Subcutaneous abdominal adipose tissue (tissue), 5 donors: ENCODE measurements at regions not wholly inside any gene's neighbourhood (a gene's known extent, or its start where the extent isn't known, plus 50 kb on each side); places are given as distances from the start of the nearest gene placed in this dataset.
"Not testable (repeated sequence)": the region's sequence is repeated elsewhere in the genome, so short reads cannot be mapped to it uniquely, and the experiment has no call there.

Experiments used
- H3K27ac ChIP-seq: one replicate; pipeline ENCODE4 v1.7.0; 2013; ENCODE audit warnings: low read depth, mild to moderate bottlenecking, inconsistent platforms, low read length, moderate library complexity
- H3K27me3 ChIP-seq, 5 donors: one replicate each; pipeline ENCODE4 v1.7.0; 2013; ENCODE audit warnings: low read length in 5 of 5, inconsistent platforms in 1 of 5; ENCODE audit not compliant: control insufficient read depth in 5 of 5, insufficient read depth in 4 of 5
- H3K36me3 ChIP-seq, 5 donors: one replicate each; pipeline ENCODE4 v1.7.0; 2013; ENCODE audit warnings: low read length in 5 of 5; ENCODE audit not compliant: control insufficient read depth in 5 of 5, insufficient read depth in 5 of 5
- H3K4me1 ChIP-seq, 5 donors: one replicate each; pipeline ENCODE4 v1.7.0; 2013; ENCODE audit warnings: low read length in 5 of 5, mild to moderate bottlenecking in 3 of 5, moderate library complexity in 1 of 5; ENCODE audit not compliant: control insufficient read depth in 5 of 5, insufficient read depth in 5 of 5
- H3K4me3 ChIP-seq, 5 donors: one replicate each; pipeline ENCODE4 v1.7.0; 2013; ENCODE audit warnings: low read length in 5 of 5, low read depth in 1 of 5
- H3K9ac ChIP-seq, 5 donors: one replicate each; pipeline ENCODE4 v1.7.0; 2013; ENCODE audit warnings: low read length in 5 of 5, mild to moderate bottlenecking in 4 of 5, moderate library complexity in 3 of 5
- H3K9me3 ChIP-seq, 5 donors: one replicate each; pipeline ENCODE4 v1.7.0; 2013; ENCODE audit warnings: low read length in 5 of 5; ENCODE audit not compliant: control insufficient read depth in 5 of 5
- donor health status: healthy.
- donor health status: healthy.
- donor health status: healthy.
- donor health status: healthy.
- donor health status: healthy.

GRCh38 chr5:126053630-126054029, 369.6 kb upstream of the GRAMD2B start:
- no peak overlapping the region for H3K27ac ChIP-seq
- H3K4me3 ChIP-seq: no peak overlapping the region
- H3K9ac ChIP-seq: no peak overlapping the region
- H3K36me3 ChIP-seq: no peaks in the 10 kb centered on the region
- H3K27me3 ChIP-seq: no peaks in the 10 kb centered on the region
- no peaks in the 10 kb centered on the region for H3K4me1 ChIP-seq
- H3K9me3 ChIP-seq: peaks cover 0 to 3% (median 0%) of the 10 kb centered on the region in 5 donors

GRCh38 chr5:126054577-126055347, 368.4 kb upstream of the GRAMD2B start:
- Histone ChIP-seq H3K4me1 (no peaks in the 10 kb centered on the region), H3K36me3 (no peaks in the 10 kb centered on the region), H3K27ac (no peak overlapping the region), H3K4me3 (no peak overlapping the region), H3K9me3 (peaks cover 0 to 4% (median 0%) of the 10 kb centered on the region in 5 donors), H3K9ac (no peak overlapping the region), H3K27me3 (no peaks in the 10 kb centered on the region)

GRCh38 chr5:126055348-126055729, 367.9 kb upstream of the GRAMD2B start:
- no peak overlapping the region for H3K27ac ChIP-seq
- H3K4me3 ChIP-seq: no peak overlapping the region
- H3K9ac ChIP-seq: no peak overlapping the region
- no peaks in the 10 kb centered on the region for H3K27me3 ChIP-seq
- H3K9me3 ChIP-seq: peaks cover 0 to 4% (median 0%) of the 10 kb centered on the region in 5 donors
- H3K4me1 ChIP-seq: no peaks in the 10 kb centered on the region
- no peaks in the 10 kb centered on the region for H3K36me3 ChIP-seq

GRCh38 chr5:126056352-126056751, 366.9 kb upstream of the GRAMD2B start:
- no peaks in the 10 kb centered on the region for H3K4me1 ChIP-seq
- no peak overlapping the region for H3K9ac ChIP-seq
- peaks cover 0 to 4% (median 0%) of the 10 kb centered on the region in 5 donors for H3K9me3 ChIP-seq
- no peak overlapping the region for H3K4me3 ChIP-seq
- H3K36me3 ChIP-seq: no peaks in the 10 kb centered on the region
- no peak overlapping the region for H3K27ac ChIP-seq
- no peaks in the 10 kb centered on the region for H3K27me3 ChIP-seq

GRCh38 chr5:126056851-126057622, 366.2 kb upstream of the GRAMD2B start:
- no peak overlapping the region for H3K4me3 ChIP-seq
- H3K27me3 ChIP-seq: no peaks in the 10 kb centered on the region
- no peaks in the 10 kb centered on the region for H3K4me1 ChIP-seq
- no peaks in the 10 kb centered on the region for H3K36me3 ChIP-seq
- H3K9ac ChIP-seq: no peak overlapping the region
- H3K27ac ChIP-seq: no peak overlapping the region
- H3K9me3 ChIP-seq: peaks cover 0 to 4% (median 0%) of the 10 kb centered on the region in 5 donors

- not testable (repeated sequence) for H3K36me3 ChIP-seq, H3K27ac ChIP-seq, H3K9ac ChIP-seq, H3K9me3 ChIP-seq, H3K4me3 ChIP-seq, H3K27me3 ChIP-seq, H3K4me1 ChIP-seq
Measured at GRCh38 chr5:126058392-126058791, 364.8 kb upstream of the GRAMD2B start.

- Histone ChIP-seq H3K27ac (no peak overlapping the region), H3K4me1 (no peaks in the 10 kb centered on the region), H3K27me3 (no peaks in the 10 kb centered on the region), H3K9ac (no peak overlapping the region), H3K9me3 (peaks cover 0 to 4% (median 0%) of the 10 kb centered on the region in 5 donors), H3K36me3 (no peaks in the 10 kb centered on the region), H3K4me3 (no peak overlapping the region)
Measured at GRCh38 chr5:126062398-126063221, 360.6 kb upstream of the GRAMD2B start.

GRCh38 chr5:126065061-126065460, 358.1 kb upstream of the GRAMD2B start:
- H3K36me3 ChIP-seq: no peaks in the 10 kb centered on the region
- H3K4me1 ChIP-seq: no peaks in the 10 kb centered on the region
- no peak overlapping the region for H3K9ac ChIP-seq
- H3K9me3 ChIP-seq: no peaks in the 10 kb centered on the region
- no peak overlapping the region for H3K4me3 ChIP-seq
- no peak overlapping the region for H3K27ac ChIP-seq
- H3K27me3 ChIP-seq: no peaks in the 10 kb centered on the region

GRCh38 chr5:126066836-126067235, 356.4 kb upstream of the GRAMD2B start:
- Histone ChIP-seq H3K27me3 (no peaks in the 10 kb centered on the region), H3K27ac (no peak overlapping the region), H3K4me1 (no peaks in the 10 kb centered on the region), H3K9me3 (peaks cover 0 to 1% (median 0%) of the 10 kb centered on the region in 5 donors), H3K9ac (no peak overlapping the region), H3K4me3 (no peak overlapping the region), H3K36me3 (no peaks in the 10 kb centered on the region)

- H3K27ac ChIP-seq: no peak overlapping the region
Measured at GRCh38 chr5:126067404-126067803, 355.8 kb upstream of the GRAMD2B start.

More at GRCh38 chr5:126067404-126067803, 355.8 kb upstream of the GRAMD2B start:
- Histone ChIP-seq H3K27me3 (no peaks in the 10 kb centered on the region), H3K4me1 (no peaks in the 10 kb centered on the region), H3K36me3 (no peaks in the 10 kb centered on the region), H3K9ac (no peak overlapping the region), H3K9me3 (peaks cover 0 to 3% (median 0%) of the 10 kb centered on the region in 5 donors), H3K4me3 (no peak overlapping the region)
